ENCODE measurements at regions not wholly inside any gene's neighbourhood (a gene's known extent, or its start where the extent isn't known, plus 50 kb on each side); places are given as distances from the start of the nearest gene placed in this dataset.

DNA sequence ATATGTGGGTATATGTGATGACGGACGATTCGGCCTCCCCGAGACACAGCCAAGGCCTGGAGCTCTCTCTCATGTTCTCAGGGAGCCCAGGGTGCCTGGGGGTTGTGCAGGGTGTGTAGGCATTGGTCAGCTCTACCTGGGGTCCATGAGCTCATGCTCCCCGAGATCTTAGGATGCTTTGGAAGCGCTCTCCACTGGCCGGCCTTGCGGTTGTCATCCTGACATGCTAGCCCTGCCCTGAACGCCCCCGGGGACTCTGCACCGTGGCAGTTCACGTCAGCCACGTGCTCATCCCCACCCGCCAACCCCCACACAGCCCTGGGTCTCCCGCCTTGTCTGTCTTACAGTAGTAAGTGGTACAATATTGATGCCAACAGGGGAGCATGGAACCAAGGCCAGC, 67.8 kb downstream of the RTP5 start:
- TF ChIP-seq, protein P1, sequence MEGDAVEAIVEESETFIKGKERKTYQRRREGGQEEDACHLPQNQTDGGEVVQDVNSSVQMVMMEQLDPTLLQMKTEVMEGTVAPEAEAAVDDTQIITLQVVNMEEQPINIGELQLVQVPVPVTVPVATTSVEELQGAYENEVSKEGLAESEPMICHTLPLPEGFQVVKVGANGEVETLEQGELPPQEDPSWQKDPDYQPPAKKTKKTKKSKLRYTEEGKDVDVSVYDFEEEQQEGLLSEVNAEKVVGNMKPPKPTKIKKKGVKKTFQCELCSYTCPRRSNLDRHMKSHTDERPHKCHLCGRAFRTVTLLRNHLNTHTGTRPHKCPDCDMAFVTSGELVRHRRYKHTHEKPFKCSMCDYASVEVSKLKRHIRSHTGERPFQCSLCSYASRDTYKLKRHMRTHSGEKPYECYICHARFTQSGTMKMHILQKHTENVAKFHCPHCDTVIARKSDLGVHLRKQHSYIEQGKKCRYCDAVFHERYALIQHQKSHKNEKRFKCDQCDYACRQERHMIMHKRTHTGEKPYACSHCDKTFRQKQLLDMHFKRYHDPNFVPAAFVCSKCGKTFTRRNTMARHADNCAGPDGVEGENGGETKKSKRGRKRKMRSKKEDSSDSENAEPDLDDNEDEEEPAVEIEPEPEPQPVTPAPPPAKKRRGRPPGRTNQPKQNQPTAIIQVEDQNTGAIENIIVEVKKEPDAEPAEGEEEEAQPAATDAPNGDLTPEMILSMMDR (IDR thresholded peaks at IDR 0.05; ENCODE audit: poor library complexity): no peak
- no peak for TF ChIP-seq EZH2 (IDR thresholded peaks at IDR 0.05; ENCODE audit: borderline replicate concordance)
